HG03064 (cell line): ENCODE measurements at regions not wholly inside any gene's neighbourhood (a gene's known extent, or its start where the extent isn't known, plus 50 kb on each side); places are given as distances from the start of the nearest gene placed in this dataset.

Source experiments
- ATAC-seq: cut with Tn5 transposase; IDR thresholded peaks from one replicate; pipeline ENCODE4 v1.9.1; 2021; ENCODE audit warnings: low read depth; ENCODE audit not compliant: unreplicated experiment

GRCh38 chr5:74250304-74251102 lies 390.0 kb downstream of the ENC1 start:
- ATAC-seq, result no peak

- no peak for ATAC-seq
Observed at GRCh38 chr5:74248576-74248975, 392.0 kb downstream of the ENC1 start.

DNA sequence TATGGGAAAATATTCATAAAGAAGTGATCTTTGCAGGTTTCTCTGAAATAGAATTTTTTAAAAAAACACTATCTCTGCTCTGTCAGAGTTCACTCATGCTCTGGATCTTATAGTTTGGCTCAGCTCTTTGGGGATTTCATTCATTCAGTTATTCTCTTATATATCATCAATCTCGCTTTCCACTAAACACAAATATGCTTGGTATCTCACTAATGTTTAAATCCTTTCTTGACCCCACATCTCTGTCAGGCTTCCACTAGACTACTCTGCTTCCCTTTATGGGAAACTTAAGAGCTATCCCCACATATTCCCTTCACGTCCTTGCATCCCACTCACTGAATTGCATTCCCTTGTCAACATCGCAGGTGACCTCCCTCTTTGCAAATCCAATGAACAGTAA lies 396.1 kb downstream of the ENC1 start:
- ATAC-seq, result no peak

DNA sequence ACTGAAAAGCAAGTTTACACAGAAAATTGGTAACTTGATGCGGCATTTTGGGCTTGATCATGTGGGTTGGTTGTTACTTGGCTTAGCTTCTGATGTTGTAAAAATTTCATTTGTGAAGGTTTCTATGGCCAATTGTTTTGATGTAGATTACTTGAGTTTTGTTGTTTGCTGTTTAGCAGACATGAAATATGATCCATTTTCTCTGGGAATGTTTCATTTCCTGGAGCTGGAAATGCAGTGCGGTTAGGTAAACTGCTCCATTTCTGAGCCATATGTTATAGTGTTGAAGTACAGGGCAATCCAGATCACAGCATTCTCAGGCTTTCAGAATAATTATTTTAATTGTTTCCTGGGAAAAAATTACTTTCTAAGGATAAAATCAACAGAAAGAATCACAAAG lies 396.9 kb downstream of the ENC1 start:
- no peak for ATAC-seq

DNA sequence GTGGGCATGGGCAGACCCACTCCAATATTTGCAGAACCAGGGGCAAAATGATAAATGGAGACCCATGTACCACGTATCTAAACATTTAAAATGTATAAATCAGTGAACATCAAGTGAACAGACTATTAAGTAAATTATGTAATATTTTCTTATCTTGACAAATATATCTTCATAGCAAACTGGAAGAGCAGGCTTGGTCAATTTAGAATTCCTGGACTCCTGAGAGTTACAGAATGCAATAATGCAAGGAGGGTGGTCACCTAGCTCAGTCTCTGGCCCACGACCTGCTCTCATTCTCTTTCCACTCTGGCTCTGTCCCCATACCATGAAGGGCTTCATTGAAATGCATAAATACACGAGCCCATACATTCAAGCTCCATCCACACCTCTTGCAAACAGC lies 398.0 kb downstream of the ENC1 start:
- ATAC-seq, result no peak

- no peak for ATAC-seq
Observed at GRCh38 chr5:74241751-74242140, 398.8 kb downstream of the ENC1 start.

DNA sequence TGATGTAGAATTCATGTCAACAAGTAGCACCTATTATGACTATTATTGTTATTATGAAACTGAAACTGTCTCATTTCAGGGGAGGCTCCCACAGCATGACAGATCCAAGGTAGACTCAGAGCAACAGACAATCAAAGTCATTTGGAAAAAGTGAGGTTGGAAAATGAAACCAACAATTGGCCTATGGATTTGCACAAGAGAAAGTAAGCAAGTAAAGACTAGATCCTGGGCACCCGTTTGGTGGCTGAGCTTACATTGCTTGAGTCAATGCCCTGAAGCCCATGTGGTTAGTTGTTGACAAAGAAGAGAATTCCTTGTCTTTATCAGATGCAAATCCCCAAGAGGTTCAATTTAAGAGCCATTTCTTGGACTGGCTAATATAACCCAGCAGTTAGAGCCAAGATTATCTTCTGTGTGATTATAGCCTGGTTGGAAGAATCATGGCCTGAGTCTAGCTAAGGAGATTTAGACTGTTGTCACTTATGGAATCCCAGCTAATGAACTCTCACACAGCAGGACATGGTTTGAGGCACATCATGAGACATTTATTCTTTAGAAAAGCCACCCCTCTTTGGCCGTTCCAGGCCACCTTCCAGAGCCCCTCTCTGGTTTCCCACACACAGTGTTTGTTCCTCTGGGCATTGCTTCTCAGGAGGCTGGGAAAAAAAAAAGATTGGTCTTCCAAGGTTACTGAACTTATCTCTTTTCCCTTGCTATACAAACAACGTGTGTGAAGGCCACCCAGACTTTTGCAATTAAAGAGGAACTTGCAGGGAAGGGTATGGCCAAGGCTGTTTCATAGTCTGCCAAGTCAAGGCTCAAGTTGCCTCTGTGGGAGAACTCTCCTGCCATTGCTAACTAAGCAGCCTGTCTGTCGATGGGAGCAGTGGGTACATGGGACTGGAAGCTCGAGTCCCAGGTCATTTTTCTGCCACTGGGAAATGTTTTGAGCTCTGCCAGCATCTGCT lies 399.5 kb downstream of the ENC1 start:
- no peak for ATAC-seq

DNA sequence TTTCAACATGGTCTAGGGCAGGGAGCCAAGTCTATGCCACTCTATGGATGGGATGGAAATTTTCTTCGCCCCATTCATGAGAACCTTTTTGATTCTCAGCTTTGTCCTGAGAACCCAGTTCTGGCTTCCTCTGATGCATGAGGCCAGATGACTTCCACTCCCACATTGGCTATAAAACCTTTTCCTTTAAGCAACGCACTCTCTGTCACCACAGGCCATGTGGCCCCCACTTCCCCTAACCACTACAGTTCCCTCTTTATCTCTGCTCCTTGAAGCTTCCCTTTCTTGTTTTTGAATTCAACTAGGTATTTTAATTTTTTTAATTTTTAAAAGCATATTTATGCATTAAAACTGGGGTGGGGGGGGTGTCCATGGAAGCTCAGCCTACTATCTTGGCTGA lies 401.3 kb downstream of the ENC1 start:
- no peak for ATAC-seq

DNA sequence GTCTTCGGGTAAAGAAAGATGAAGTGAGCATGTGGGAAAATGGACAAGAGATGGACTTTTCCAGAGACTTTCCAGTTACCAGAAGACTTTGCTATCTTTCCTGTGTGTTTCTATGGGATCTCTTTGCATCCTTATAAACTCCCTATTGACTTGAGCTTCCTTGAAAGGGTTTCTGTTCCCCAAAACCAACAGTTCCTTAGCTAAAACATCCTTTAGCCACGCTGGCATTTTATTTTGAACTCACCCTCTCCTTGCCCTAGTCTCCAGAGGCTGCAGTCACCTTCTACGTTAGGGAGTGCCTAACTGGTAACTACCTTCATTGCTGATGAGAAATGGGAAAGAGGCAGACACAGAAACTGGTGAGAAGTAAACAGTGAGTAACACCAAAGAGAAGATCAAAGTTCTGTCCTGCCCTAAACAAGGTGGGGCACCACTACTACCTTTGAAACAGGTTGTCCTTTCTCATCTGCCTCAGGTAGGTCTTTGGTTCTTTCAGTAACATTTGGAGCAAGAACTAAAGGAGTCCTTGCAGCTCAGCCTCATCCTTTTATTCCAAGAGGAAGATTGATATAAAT lies 402.9 kb downstream of the ENC1 start:
- no peak for ATAC-seq

- ATAC-seq, result no peak
Observed at GRCh38 chr5:74235552-74235951, 405.0 kb downstream of the ENC1 start.

DNA sequence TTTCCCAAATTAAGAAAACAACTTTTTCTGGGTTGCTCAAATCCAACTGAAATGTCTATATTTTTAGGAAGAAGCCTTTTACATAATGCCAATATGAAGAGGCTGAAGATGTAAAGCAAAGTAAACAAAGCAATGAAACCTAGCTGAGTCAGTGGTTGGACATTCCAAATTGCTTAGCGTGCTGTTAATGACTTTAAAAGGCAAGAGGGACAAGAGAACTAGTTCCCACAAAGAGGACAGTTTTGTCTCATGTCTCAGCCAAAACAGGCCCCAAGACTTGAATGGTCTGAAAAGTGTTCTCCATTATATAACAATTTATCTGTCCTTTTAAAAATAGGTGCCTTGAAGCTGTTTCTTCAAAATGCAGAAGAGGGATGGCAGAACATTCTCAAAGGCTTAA lies 407.0 kb downstream of the ENC1 start:
- no peak for ATAC-seq

- ATAC-seq, result no peak
Observed at GRCh38 chr5:74233091-74233490, 407.4 kb downstream of the ENC1 start.

GRCh38 chr5:74232276-74232675 lies 408.3 kb downstream of the ENC1 start:
- ATAC-seq, result no peak

- no peak for ATAC-seq
Observed at GRCh38 chr5:74231697-74232096, 408.8 kb downstream of the ENC1 start.

- ATAC-seq, result no peak
Observed at GRCh38 chr5:74226716-74227485, 413.6 kb downstream of the ENC1 start.

DNA sequence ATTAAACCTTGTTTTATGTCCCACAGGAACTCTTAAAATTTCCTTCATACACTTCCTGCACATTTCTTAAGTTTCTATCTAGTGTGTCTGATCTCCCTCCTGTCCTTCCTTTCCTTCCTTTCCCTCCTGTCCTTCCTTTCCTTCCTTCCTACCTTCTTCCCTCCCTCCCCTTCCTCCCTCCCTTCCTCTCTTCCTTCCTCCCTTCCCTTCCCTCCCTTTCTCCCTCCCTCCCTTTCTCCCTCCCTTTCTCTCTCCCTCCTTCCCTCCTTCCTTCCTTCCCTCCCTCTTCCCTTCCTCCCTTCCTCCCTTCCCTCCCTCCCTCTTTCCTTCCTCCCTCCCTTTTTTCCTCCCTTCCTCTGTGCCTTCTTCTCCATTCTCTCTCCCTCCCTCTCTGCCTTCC lies 414.9 kb downstream of the ENC1 start:
- ATAC-seq, result no peak

DNA sequence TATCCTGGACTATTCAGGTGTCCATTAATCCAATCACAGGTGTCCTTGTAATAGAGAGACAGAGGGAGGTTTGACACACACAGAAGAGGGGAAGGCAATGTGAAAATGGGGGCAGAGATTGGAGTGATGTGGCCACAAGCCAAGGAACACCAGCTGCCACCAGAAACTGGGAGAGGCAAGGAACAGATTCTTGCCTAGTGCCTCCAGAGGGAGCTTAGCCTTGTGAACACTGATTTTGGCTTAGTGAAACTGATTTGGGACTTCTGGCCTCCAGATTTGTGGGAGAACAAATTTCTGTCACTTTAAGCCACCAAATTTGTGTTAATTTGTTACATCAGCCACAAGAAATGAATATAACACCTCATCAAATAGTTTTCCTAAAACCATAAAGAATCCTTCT lies 416.2 kb downstream of the ENC1 start:
- no peak for ATAC-seq

- ATAC-seq, result no peak
Observed at GRCh38 chr5:74222806-74223205, 417.7 kb downstream of the ENC1 start.

DNA sequence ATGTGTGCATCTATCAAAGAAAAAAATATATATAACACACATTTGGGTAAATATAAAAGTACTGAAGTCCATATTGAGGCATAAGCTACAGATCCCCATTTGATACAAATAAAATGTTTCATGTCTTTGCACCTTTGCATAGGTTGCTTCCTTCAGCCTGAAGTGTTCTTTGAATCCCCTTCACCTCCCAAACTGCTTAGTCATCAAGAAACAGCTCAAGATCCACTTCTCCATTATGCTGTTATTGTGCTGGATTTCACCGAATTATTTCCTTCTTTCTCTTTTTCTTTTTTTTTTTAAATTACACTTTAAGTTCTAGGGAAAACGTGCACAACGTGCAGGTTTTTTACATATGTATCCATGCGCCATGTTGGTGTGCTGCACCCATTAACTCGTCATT lies 419.1 kb downstream of the ENC1 start:
- ATAC-seq, result no peak

- ATAC-seq, result no peak
Observed at GRCh38 chr5:74216012-74216411, 424.5 kb downstream of the ENC1 start.

DNA sequence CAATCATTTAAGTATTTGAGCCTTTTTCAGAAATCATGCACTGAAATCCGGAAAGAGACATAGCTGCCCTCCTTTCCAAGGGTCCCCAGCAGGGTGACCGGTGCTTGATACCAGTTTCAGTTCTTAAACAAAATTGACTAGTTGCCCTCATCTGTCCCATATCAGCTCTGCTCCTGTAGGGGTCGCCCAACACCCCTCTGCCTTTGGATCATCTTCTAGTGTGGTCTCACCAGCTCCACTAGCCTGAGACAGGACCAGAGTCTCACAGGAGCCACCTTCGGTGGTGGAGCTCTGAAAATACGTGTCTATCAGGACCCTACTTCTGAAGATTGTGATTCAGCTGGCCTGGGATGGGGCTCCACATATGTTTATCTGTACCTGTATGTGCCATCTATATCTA lies 428.2 kb downstream of the ENC1 start:
- ATAC-seq, result no peak
